ENCODE measurements at regions not wholly inside any gene's neighbourhood (a gene's known extent, or its start where the extent isn't known, plus 50 kb on each side); places are given as distances from the start of the nearest gene placed in this dataset.
"Not testable (repeated sequence)": the region's sequence is repeated elsewhere in the genome, so short reads cannot be mapped to it uniquely, and the experiment has no call there.

- no peak for DNase-seq
Measured at GRCh38 chr3:137463131-137463530, 301.0 kb upstream of the SOX14 start.

GRCh38 chr3:137464341-137464740 lies 299.8 kb upstream of the SOX14 start:
- DNase-seq: no peak

- no peak for DNase-seq
Measured at GRCh38 chr3:137468446-137468845, 295.7 kb upstream of the SOX14 start.

- no peak for DNase-seq
Measured at GRCh38 chr3:137469263-137469662, 294.9 kb upstream of the SOX14 start.

GRCh38 chr3:137471130-137471529 lies 293.0 kb upstream of the SOX14 start:
- no peak for DNase-seq

GRCh38 chr3:137471558-137472204 lies 292.4 kb upstream of the SOX14 start:
- DNase-seq: no peak

GRCh38 chr3:137477614-137478013 lies 286.5 kb upstream of the SOX14 start:
- DNase-seq: no peak

- DNase-seq: peak; percentile 36 to 66
Measured at GRCh38 chr3:137509354-137510045, 254.6 kb upstream of the SOX14 start.

GRCh38 chr3:137511655-137512054 lies 252.5 kb upstream of the SOX14 start:
- DNase-seq: no peak

GRCh38 chr3:137514853-137515252 lies 249.3 kb upstream of the SOX14 start:
- DNase-seq: no peak

- DNase-seq: no peak
Measured at GRCh38 chr3:137519602-137520001, 244.5 kb upstream of the SOX14 start.

- DNase-seq: no peak
Measured at GRCh38 chr3:137524751-137525150, 239.4 kb upstream of the SOX14 start.

GRCh38 chr3:137525471-137525870 lies 238.6 kb upstream of the SOX14 start:
- DNase-seq: no peak

GRCh38 chr3:137542049-137542448 lies 222.1 kb upstream of the SOX14 start:
- no peak for DNase-seq

GRCh38 chr3:137554242-137554641 lies 209.9 kb upstream of the SOX14 start:
- DNase-seq: no peak

- DNase-seq: no peak
Measured at GRCh38 chr3:137568880-137569279, 195.2 kb upstream of the SOX14 start.

- no peak for DNase-seq
Measured at GRCh38 chr3:137572931-137573330, 191.2 kb upstream of the SOX14 start.

- DNase-seq: no peak
Measured at GRCh38 chr3:137582484-137582883, 181.6 kb upstream of the SOX14 start.

- no peak for DNase-seq
Measured at GRCh38 chr3:137583256-137583655, 180.9 kb upstream of the SOX14 start.

- DNase-seq: no peak
Measured at GRCh38 chr3:137588871-137589270, 175.2 kb upstream of the SOX14 start.

- not testable (repeated sequence) for DNase-seq
Measured at GRCh38 chr3:137595415-137595814, 168.7 kb upstream of the SOX14 start.

- no peak for DNase-seq
Measured at GRCh38 chr3:137610723-137611122, 153.4 kb upstream of the SOX14 start.

- no peak for DNase-seq
Measured at GRCh38 chr3:137612291-137612690, 151.8 kb upstream of the SOX14 start.

- DNase-seq: no peak
Measured at GRCh38 chr3:137615659-137616418, 148.3 kb upstream of the SOX14 start.
